PC-9 (cell line): ENCODE measurements at regions not wholly inside any gene's neighbourhood (a gene's known extent, or its start where the extent isn't known, plus 50 kb on each side); places are given as distances from the start of the nearest gene placed in this dataset.

ENCODE experiments used
- BruUV-seq: library from RNA; stranded (reverse); fragments of 400-500 nt; replicated peaks from 2 replicates; lab custom pipeline; 2021; lab: Mats Ljungman, UMichigan
- CTCF ChIA-PET: fragments of 300-600 bp; sonication (Branson Sonifier 250); formaldehyde crosslinking; loops from one replicate; lab custom pipeline; 2022; ENCODE audit warnings: antibody characterized with exemption; lab: Charles Lee
- POLR2A ChIA-PET: fragments of 300-600 bp; sonication (Branson Sonifier 250); formaldehyde crosslinking; loops from one replicate; lab custom pipeline; 2022; ENCODE audit warnings: antibody characterized with exemption; ENCODE audit not compliant: unreplicated experiment; lab: Charles Lee
- DNase-seq, 2 experiments: peaks; one replicate each; pipeline versions ENCODE4 v3.0.0 to v3.0.0-alpha.2; 2015 to 2022; ENCODE audit warnings: mixed read lengths in 1 of 2
- H2AFZ ChIP-seq: fragments of 200-600 bp; sonication (generic); 2 replicates; pipeline ENCODE4 v1.8.1; 2017; ENCODE audit warnings: antibody characterized with exemption
- H3F3A ChIP-seq: fragments of 200-600 bp; sonication (generic); 2 replicates; pipeline ENCODE4 v1.8.1; 2017; ENCODE audit warnings: antibody characterized with exemption, mild to moderate bottlenecking, low read depth; ENCODE audit not compliant: insufficient read depth
- H3K27ac ChIP-seq: fragments of 200-600 bp; sonication (generic); 2 replicates; pipeline ENCODE4 v1.6.1; 2016; ENCODE audit warnings: mixed run types
- H3K27me3 ChIP-seq: fragments of 200-600 bp; sonication (generic); 2 replicates; pipeline ENCODE4 v1.6.1; 2016; ENCODE audit warnings: low read depth, mixed run types; ENCODE audit not compliant: insufficient read depth
- H3K36me3 ChIP-seq: fragments of 200-600 bp; sonication (generic); 2 replicates; pipeline ENCODE4 v1.6.1; 2016; ENCODE audit warnings: low read depth, mixed run types
- H3K4me1 ChIP-seq: fragments of 200-600 bp; sonication (generic); replicated peaks from 2 replicates; pipeline ENCODE4 v1.6.1; 2016; ENCODE audit warnings: mixed run types; ENCODE audit not compliant: insufficient read depth
- H3K4me2 ChIP-seq: fragments of 200-600 bp; sonication (generic); 2 replicates; pipeline ENCODE4 v1.6.1; 2017; ENCODE audit warnings: mixed run types
- H3K4me3 ChIP-seq: fragments of 200-600 bp; sonication (generic); 2 replicates; pipeline ENCODE4 v1.6.1; 2016; ENCODE audit warnings: mixed run types
- H3K79me2 ChIP-seq: fragments of 200-600 bp; sonication (generic); 2 replicates; pipeline ENCODE4 v1.6.1; 2017; ENCODE audit warnings: low read depth, mixed run types
- H3K9me2 ChIP-seq: fragments of 200-600 bp; sonication (generic); 2 replicates; pipeline ENCODE4 v1.8.1; 2017; ENCODE audit warnings: mild to moderate bottlenecking; ENCODE audit not compliant: insufficient read depth
- H3K9me3 ChIP-seq: fragments of 200-600 bp; sonication (generic); 2 replicates; pipeline ENCODE4 v1.8.1; 2016; ENCODE audit warnings: low read depth; ENCODE audit not compliant: insufficient read depth
- H4K20me1 ChIP-seq: fragments of 200-600 bp; sonication (generic); 2 replicates; pipeline ENCODE4 v1.8.1; 2017; ENCODE audit not compliant: insufficient read depth
- EZH2 ChIP-seq: fragments of 200-600 bp; sonication (generic); IDR thresholded peaks from 2 replicates; pipeline ENCODE4 v1.8.0; 2017; ENCODE audit warnings: antibody characterized with exemption, low read depth
- intact Hi-C: fragments of 100-400 bp; cut with micrococcal nuclease; formaldehyde crosslinking; loops from one replicate; pipeline ENCODE4 v1.10.0; 2022; ENCODE audit not compliant: unreplicated experiment
- TF ChIP-seq, protein P1 (sequence below): fragments of 200-600 bp; sonication (generic); conservative IDR thresholded peaks from 2 replicates; pipeline ENCODE4 v1.6.1; 2017; ENCODE audit warnings: mixed run types, antibody characterized with exemption, mild to moderate bottlenecking, moderate library complexity

DNA sequence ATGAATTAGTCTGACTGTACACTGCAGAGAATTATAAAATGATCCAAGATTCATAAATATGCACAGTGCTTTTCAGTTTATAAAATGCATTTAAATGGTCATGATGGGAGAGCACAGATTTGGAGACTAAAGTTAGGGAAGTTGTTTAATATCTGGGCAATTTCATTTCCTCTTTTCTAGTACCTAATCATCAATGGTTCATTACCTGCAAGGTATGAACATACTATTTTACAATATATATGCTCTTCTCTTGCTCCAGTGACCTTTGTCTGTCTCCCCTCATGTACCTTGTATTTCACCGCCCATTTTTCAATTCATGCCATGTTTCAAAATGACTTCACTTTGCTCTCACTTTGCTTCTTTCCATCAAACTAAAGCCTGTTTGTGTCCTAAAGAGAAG is 114.5 kb downstream of the SUCNR1 start:
- Histone ChIP-seq H3K4me2 (no peak overlapping the region), H3K27ac (no peak overlapping the region), H3K9me3 (no peaks in the 10 kb centered on the region), H4K20me1 (no peaks in the 10 kb centered on the region), H3K4me1 (no peaks in the 10 kb centered on the region), H3K79me2 (no peaks in the 10 kb centered on the region), H3K27me3 (no peaks in the 10 kb centered on the region), H3K36me3 (no peaks in the 10 kb centered on the region), H2AFZ (no peak overlapping the region), H3K9me2 (no peaks in the 10 kb centered on the region), H3K4me3 (no peak overlapping the region), H3F3A (no peaks in the 10 kb centered on the region)
- TF ChIP-seq, protein P1, sequence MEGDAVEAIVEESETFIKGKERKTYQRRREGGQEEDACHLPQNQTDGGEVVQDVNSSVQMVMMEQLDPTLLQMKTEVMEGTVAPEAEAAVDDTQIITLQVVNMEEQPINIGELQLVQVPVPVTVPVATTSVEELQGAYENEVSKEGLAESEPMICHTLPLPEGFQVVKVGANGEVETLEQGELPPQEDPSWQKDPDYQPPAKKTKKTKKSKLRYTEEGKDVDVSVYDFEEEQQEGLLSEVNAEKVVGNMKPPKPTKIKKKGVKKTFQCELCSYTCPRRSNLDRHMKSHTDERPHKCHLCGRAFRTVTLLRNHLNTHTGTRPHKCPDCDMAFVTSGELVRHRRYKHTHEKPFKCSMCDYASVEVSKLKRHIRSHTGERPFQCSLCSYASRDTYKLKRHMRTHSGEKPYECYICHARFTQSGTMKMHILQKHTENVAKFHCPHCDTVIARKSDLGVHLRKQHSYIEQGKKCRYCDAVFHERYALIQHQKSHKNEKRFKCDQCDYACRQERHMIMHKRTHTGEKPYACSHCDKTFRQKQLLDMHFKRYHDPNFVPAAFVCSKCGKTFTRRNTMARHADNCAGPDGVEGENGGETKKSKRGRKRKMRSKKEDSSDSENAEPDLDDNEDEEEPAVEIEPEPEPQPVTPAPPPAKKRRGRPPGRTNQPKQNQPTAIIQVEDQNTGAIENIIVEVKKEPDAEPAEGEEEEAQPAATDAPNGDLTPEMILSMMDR, result no peak
- no peak for TF ChIP-seq EZH2
- ChIA-PET CTCF (no interaction called here), POLR2A (no interaction called here)
- intact Hi-C loops, result no loop called here
- BruUV-seq, result no TSS peak
- no peak for DNase-seq

DNA sequence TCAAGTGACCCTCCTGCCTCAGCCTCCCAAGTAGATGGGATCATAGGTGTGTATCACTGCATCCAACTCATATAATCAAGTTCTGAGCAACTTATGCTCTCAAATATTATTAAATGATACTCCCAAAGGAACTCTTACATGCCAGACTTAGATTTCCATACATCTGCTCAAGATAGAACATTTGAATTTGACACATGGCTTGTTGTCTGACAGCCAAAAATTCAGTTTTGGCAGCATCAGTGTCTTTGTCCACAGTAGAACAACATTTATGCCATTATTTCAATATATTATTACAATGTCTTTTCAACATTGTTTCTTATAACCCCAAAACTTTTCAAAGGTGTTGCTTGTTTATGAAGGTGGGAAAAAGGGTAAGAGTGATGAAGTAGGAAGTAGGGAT is 116.2 kb downstream of the SUCNR1 start:
- no peak overlapping the region for H3K27ac ChIP-seq
- H3F3A ChIP-seq, result no peaks in the 10 kb centered on the region
- intact Hi-C loops, result no loop called here
- no peak overlapping the region for H3K4me2 ChIP-seq
- TF ChIP-seq, protein P1, result no peak
- no peak for TF ChIP-seq EZH2
- no peaks in the 10 kb centered on the region for H4K20me1 ChIP-seq
- H3K4me1 ChIP-seq, result no peaks in the 10 kb centered on the region
- H3K4me3 ChIP-seq, result no peak overlapping the region
- no peak overlapping the region for H2AFZ ChIP-seq
- DNase-seq, result no peak
- ChIA-PET POLR2A (no interaction called here), CTCF (no interaction called here)
- no peaks in the 10 kb centered on the region for H3K9me2 ChIP-seq
- no peaks in the 10 kb centered on the region for H3K79me2 ChIP-seq
- H3K27me3 ChIP-seq, result no peaks in the 10 kb centered on the region
- H3K9me3 ChIP-seq, result no peaks in the 10 kb centered on the region
- no TSS peak for BruUV-seq
- H3K36me3 ChIP-seq, result no peaks in the 10 kb centered on the region

DNA sequence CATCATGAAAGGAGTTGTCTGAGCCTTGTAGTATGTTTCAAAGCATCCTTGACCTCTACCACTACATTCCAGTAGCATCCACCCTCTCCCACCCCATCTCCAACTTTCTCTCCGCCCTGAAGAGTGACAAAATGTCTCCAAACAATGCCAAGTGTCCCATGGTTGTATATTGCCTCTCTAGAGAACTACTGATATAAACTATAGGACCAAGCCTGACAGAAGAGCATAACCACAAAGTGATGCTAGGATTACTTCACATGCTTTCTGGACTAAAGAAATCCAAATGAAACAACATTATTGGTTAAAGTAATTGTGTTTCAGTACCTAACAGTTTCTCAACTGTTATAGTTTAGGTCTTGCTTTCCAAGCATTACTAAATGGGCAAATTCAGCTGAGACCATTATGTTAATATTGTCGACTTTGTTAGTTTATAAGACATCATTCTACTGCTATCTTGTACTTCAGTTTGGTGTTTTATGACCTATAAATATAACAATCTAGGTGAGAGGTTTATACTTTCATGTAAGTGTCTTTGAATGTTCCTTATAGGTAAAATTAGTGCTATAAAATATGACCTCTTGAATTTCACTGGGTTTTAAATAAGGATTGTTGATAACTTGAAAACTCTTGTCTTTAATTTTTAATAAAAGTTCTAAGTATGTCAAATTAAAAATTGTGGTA is 117.4 kb downstream of the SUCNR1 start:
- Histone ChIP-seq H3K4me3 (no peak overlapping the region), H3K4me1 (no peaks in the 10 kb centered on the region), H3K9me3 (0 out of 2 replicates have a peak, but pooled peaks cover 1% of the 10 kb centered on the region), H3K36me3 (no peaks in the 10 kb centered on the region), H2AFZ (no peak overlapping the region), H3K27me3 (no peaks in the 10 kb centered on the region), H3K4me2 (no peak overlapping the region), H3K79me2 (no peaks in the 10 kb centered on the region), H3F3A (no peaks in the 10 kb centered on the region), H4K20me1 (no peaks in the 10 kb centered on the region), H3K27ac (no peak overlapping the region), H3K9me2 (no peaks in the 10 kb centered on the region)
- TF ChIP-seq, protein P1, result no peak
- no peak for TF ChIP-seq EZH2
- BruUV-seq, result no TSS peak
- ChIA-PET POLR2A (no interaction called here), CTCF (no interaction called here)
- intact Hi-C loops, result no loop called here
- DNase-seq, result no peak
